ENCODE measurements at regions not wholly inside any gene's neighbourhood (a gene's known extent, or its start where the extent isn't known, plus 50 kb on each side); places are given as distances from the start of the nearest gene placed in this dataset.

GRCh38 chr9:18167733-18168132 lies 306.2 kb upstream of the ADAMTSL1 start:
- TF ChIP-seq CTCF (IDR thresholded peaks at IDR 0.05; ENCODE audit: extremely low read depth, insufficient read depth, missing control alignments), result no peak
- in situ Hi-C loops (cut with MboI; ENCODE audit: low pct_unique_long_range_greater_than_20kb, low sequenced_read_pairs, unreplicated experiment), result no loop called here
- DNase-seq (ENCODE audit: low spot score), result no peak

DNA sequence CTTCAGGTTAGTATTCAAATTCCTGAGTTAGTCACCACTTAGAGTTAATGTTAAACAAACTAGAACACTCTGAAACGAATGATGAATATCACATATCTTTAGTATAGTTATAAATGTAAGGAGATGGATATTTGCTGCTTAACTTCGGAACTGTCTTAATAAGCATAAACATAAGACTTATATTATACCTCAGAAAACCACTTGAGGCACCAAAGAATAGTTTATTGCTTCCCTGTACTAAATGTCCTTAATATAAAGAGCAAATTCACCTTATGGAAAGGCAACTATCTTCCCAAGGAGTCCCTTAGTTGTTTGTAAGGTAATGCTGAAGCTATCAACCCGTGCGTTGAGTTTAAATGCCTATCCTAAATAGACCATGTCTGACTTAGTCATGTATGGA lies 300.0 kb upstream of the ADAMTSL1 start:
- in situ Hi-C loops (cut with MboI; ENCODE audit: low pct_unique_long_range_greater_than_20kb, low sequenced_read_pairs, unreplicated experiment), result no loop called here
- no peak for DNase-seq (ENCODE audit: low spot score)
- no peak for TF ChIP-seq CTCF (IDR thresholded peaks at IDR 0.05; ENCODE audit: extremely low read depth, insufficient read depth, missing control alignments)

- no peak for DNase-seq (ENCODE audit: low spot score)
- in situ Hi-C loops (cut with MboI; ENCODE audit: low pct_unique_long_range_greater_than_20kb, low sequenced_read_pairs, unreplicated experiment), result no loop called here
- TF ChIP-seq CTCF (IDR thresholded peaks at IDR 0.05; ENCODE audit: extremely low read depth, insufficient read depth, missing control alignments), result no peak
Measured at GRCh38 chr9:18182636-18183035, 291.3 kb upstream of the ADAMTSL1 start.

- TF ChIP-seq CTCF (IDR thresholded peaks at IDR 0.05; ENCODE audit: extremely low read depth, insufficient read depth, missing control alignments), result no peak
- DNase-seq (ENCODE audit: low spot score), result no peak
- in situ Hi-C loops (cut with MboI; ENCODE audit: low pct_unique_long_range_greater_than_20kb, low sequenced_read_pairs, unreplicated experiment), result no loop called here
Measured at GRCh38 chr9:18183974-18184373, 290.0 kb upstream of the ADAMTSL1 start.

- in situ Hi-C loops (cut with MboI; ENCODE audit: low pct_unique_long_range_greater_than_20kb, low sequenced_read_pairs, unreplicated experiment), result no loop called here
- TF ChIP-seq CTCF (IDR thresholded peaks at IDR 0.05; ENCODE audit: extremely low read depth, insufficient read depth, missing control alignments), result no peak
- no peak for DNase-seq (ENCODE audit: low spot score)
Measured at GRCh38 chr9:18184401-18184800, 289.6 kb upstream of the ADAMTSL1 start.

GRCh38 chr9:18185196-18185595 lies 288.8 kb upstream of the ADAMTSL1 start:
- in situ Hi-C loops (cut with MboI; ENCODE audit: low pct_unique_long_range_greater_than_20kb, low sequenced_read_pairs, unreplicated experiment), result no loop called here
- no peak for DNase-seq (ENCODE audit: low spot score)
- TF ChIP-seq CTCF (IDR thresholded peaks at IDR 0.05; ENCODE audit: extremely low read depth, insufficient read depth, missing control alignments), result no peak

DNA sequence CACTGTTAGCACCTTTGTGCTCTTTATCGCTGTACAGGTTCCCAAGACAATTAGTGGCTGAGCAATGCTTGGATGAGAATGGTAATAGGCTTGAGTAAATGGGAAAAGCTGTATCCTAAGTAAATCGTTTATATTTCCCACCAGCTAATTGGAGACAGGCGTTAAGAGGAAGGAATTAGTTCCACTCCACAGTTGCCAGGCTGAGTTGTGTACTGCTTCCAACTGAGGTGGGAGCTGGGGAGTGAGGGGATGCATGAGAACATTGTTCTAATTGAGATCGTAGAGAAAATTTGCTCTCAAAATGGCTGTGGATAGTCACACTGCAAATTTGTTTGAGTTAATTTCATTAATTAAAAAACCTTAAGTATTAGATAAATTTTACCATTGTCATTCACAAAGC lies 285.0 kb upstream of the ADAMTSL1 start:
- no peak for DNase-seq (ENCODE audit: low spot score)
- no peak for TF ChIP-seq CTCF (IDR thresholded peaks at IDR 0.05; ENCODE audit: extremely low read depth, insufficient read depth, missing control alignments)
- in situ Hi-C loops (cut with MboI; ENCODE audit: low pct_unique_long_range_greater_than_20kb, low sequenced_read_pairs, unreplicated experiment), result no loop called here

All from GM13977 (cell line).